T1000 (cell line): ENCODE measurements at regions not wholly inside any gene's neighbourhood (a gene's known extent, or its start where the extent isn't known, plus 50 kb on each side); places are given as distances from the start of the nearest gene placed in this dataset.

Source experiments
- DNase-seq: peaks from one replicate; lab custom pipeline; 2025; ENCODE audit warnings: mixed read lengths; lab: John Stamatoyannopoulos, UW

DNA sequence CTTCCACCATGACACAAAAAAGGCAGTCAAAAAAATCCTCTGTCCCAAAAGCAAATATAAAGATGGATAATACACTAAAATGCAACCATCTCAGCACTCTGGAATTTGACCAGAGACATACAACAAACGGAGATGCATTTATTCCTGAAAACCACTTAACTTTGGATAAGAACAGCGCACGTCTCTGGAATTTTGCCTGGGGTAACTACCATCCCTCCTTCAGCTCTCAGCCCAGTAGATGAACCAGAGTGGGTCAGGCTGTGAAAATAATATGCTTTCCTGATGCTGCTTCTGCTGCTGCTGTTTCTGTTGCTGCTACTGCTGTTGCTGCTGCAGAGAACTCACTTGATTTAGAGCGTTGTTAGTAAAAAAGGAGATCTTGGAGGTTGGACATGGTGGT lies 133.8 kb upstream of the ACVR2A start:
- peak; percentile 47 for DNase-seq

GRCh38 chr2:147709655-147710054 lies 135.2 kb upstream of the ACVR2A start:
- DNase-seq, result no peak

DNA sequence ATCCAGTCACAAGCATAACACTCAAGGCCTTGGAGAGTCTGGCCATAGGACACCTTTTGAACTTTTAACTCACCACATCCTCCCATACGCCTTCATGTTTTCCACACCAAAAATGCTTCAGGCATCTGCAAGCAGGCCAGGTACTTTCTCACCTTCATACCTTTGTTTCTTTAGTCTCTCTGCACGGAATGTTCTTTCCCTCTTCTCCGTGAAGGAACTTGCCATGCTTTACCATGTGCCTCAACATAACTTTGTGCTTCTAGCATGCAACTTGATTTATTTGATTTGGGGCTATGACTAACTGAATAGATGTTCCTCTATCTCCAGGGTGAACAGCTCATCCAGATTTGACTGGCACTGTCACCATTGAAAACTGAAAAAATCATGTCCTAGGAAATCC lies 141.7 kb upstream of the ACVR2A start:
- DNase-seq, result no peak

DNA sequence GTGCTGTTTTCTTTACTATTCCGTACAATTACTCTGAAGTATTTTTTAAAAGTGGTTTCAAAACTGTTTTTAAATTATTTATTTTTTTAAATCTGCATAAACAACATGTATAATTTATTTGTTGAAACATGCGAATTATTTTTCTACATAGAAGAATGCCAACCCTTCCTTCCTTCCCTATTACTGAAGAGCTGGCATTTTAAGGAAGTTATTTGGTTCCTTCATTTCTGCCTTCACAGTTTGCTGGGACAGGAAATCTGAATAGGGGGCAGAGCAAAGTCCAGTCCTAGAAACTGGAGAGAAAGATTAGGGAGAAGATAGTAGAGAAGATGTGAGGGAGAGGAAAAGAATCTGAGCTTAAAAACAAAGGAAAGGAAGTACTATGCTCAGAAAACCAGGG lies 146.7 kb upstream of the ACVR2A start:
- no peak for DNase-seq

GRCh38 chr2:147696426-147696825 lies 148.4 kb upstream of the ACVR2A start:
- no peak for DNase-seq

- DNase-seq, result no peak
These were observed 155.5 kb upstream of the ACVR2A start for GRCh38 chr2:147689220-147689909.

DNA sequence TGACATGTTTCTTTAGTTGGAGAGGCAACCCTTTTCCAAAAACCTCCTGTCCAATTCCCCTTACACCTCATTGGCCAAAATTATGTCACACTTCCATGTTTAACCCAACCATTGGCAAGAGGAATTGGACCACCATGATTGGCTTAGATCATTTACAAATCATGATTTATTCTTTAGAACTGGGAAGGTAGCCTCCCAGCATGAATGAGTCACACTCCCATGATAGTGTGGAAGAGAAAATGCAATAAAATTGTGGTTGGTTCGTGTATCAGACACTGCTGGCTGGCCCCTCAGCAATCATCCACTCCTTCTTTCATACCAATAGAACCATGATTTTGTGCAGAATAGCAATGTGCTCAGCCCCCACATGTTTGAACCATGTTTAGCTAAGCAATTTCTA lies 156.6 kb upstream of the ACVR2A start:
- no peak for DNase-seq

- no peak for DNase-seq
These were observed 158.5 kb upstream of the ACVR2A start for GRCh38 chr2:147686365-147686764.

DNA sequence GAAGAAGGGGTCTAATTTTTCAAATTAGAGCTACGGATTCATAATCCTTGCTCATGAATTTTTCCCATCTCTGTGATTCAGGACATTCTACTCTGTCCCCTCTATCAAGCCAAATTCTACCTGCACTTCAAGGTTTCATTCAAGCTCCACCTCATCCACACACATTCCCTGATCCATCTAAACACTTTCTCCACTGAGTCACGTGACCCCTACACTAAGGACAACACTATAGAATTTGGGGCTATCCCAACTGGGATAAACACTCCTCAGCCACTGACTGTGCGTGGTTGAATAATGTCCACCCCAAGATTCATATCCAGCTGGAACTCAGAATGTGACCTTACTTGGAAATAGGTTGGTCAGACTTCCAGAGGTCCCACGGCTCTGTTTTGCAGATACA lies 159.9 kb upstream of the ACVR2A start:
- DNase-seq, result no peak

GRCh38 chr2:147683380-147683779 lies 161.4 kb upstream of the ACVR2A start:
- no peak for DNase-seq

DNA sequence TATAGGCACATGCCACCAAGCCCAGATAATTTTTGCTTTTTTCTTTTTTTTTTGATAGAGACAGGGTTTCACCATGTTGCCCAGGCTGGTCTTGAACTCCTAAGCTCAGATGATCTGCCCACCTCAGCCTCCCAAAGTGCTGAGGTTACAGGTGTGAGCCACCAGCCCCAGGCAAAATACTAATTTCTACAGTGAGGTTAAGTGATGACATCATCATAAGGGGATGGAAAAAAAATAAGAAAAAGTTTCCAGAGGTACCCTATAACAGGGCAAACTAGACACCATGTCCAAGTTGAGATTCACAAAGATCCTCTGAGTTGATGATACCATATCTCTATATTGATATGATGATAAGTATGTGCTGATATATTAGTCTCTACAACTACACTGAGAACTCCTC lies 163.7 kb upstream of the ACVR2A start:
- no peak for DNase-seq

GRCh38 chr2:147679955-147680531 lies 164.8 kb upstream of the ACVR2A start:
- DNase-seq, result no peak

- DNase-seq, result no peak
These were observed 165.5 kb upstream of the ACVR2A start for GRCh38 chr2:147679191-147679954.

DNA sequence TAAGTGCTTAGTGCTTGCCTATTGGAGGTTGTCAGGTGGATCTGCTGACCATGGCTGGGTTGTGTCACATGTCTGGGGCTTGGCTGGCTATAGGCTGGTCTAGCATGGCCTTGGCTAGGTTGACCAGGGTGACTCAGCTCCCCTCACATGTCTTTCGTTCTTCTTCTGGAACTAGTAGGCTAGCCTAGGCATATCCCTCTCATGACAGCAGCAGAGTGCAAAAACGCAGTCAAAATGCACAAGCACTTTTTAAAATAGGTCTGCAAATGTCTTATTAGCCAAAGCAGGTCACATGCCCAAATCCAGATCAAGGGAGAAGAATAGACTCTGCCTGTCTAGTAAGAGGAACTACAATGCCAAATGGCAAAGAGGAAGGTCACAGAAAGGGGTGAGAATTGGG lies 179.7 kb upstream of the ACVR2A start:
- no peak for DNase-seq

GRCh38 chr2:147663962-147664361 lies 180.9 kb upstream of the ACVR2A start:
- no peak for DNase-seq

DNA sequence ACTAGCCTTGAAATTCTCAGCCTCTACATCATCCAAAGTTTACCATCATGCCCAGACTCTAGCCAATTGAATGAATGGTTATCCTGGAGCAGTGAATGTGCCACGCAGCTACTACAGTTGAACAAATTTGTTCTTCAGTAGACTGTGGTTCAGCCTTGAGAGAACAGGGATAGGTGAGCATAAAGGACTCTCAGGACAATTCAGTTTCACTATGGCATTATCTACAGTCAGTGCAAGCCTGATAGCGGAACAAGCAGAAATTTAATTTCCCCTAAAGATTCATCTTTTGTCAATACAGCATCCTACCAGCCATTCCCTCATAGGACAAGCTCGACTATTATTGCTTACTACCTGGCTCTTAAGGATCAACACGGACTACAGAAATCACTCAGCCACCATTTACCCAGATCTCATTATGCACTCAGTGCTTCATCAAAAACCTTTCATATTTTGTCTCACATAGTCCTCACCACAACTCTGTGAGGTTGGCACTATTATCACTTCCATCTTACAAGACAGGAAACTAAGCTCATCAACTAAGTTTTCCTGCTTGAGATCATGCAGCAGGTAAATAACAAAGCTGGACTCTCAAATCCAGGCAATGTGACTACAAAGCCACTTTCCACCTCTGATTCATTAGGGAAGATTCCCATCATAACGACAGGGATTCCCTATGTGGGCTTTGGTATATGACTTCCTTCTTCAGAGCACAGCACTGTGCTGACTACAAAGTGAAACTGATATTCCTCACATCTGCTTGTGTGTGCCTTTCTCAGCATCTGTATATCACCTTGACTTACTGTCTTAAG lies 181.5 kb upstream of the ACVR2A start:
- DNase-seq, result no peak

- DNase-seq, result no peak
These were observed 182.6 kb upstream of the ACVR2A start for GRCh38 chr2:147662221-147662620.

GRCh38 chr2:147660680-147661079 lies 184.1 kb upstream of the ACVR2A start:
- DNase-seq, result no peak

DNA sequence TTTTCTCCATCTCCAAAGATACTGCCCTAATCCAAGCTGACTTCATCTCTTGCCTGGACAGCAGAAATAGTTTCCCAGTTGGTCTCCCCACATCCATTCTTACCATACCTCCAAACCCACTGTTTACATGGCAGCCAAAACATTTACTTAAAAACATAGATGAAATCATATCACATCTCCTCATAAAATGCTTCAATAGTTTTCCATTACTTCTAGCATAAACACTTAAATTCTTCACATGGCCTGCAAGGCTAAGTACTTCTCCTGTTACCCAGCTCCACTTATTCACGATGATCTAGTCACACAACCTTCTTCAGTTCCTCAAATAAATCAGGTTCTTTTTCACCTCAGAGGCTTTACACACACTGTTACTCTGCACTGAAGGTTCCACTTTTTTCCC lies 185.8 kb upstream of the ACVR2A start:
- DNase-seq, result no peak

DNA sequence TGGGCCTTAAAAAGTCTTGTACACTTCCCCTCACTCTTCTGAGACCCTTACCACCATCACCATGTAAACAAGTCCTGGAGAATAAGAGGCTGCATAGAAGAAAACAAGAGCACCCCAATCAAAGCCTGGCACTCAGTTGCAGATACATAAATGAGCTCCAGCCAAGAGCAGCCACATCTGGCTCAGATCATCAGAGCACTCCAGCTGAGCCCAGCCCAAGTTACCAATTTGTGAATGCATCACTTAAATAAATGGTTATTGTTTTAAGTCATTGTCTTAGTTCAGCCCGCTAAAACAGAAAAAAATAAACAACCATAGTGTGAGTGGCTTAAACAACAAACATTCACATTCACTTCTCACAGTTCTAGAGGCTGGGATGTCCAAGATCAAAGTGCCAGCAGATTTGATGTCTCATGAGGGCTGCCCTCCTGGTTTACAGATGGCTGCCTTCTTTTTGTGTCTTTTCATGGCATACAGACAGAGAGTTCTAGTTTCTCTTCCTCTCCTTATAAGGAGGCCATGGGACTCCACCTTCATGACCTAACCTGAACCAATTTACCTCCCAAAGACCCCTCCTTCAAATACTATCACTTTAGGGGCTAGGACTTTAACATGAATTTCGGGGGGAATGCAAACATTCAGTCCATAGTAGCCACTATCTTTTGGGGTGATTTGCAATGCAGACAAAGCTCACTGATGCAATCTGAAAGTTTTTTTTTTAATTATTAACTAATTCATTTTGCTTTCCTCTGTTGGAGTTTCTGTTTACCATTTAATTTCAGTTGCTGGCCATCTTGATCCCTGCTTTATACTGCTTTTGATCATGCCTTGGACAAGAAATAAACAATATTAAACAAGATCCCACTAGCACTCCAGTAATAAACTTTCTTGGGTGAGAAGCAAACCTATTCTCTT lies 187.5 kb upstream of the ACVR2A start:
- DNase-seq, result no peak

DNA sequence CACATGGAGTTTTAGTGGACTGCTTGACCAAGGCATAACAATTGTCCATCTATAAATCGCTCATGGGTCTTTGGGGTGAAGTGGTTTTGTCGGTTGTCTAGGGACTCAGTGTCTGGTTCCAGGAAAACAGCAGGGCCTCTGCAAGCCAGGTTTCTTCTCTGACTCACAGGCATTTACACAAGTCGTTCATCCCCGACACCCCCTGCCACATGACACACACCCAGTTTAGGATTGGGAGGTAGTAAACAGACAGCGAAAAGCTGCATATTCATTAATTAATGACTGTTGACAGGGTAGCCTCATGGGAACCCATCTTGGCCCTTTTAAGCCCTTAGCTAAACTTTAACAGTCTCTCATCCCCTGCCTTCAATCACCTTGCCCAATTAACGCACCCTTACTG lies 194.8 kb upstream of the ACVR2A start:
- no peak for DNase-seq
